ENCODE measurements at regions not wholly inside any gene's neighbourhood (a gene's known extent, or its start where the extent isn't known, plus 50 kb on each side); places are given as distances from the start of the nearest gene placed in this dataset.

GRCh38 chr7:46512891-46513413 lies 591.9 kb upstream of the IGFBP3 start:
- TF ChIP-seq ATF3 (IDR thresholded peaks at IDR 0.05), result no peak
- TF ChIP-seq, protein P1, sequence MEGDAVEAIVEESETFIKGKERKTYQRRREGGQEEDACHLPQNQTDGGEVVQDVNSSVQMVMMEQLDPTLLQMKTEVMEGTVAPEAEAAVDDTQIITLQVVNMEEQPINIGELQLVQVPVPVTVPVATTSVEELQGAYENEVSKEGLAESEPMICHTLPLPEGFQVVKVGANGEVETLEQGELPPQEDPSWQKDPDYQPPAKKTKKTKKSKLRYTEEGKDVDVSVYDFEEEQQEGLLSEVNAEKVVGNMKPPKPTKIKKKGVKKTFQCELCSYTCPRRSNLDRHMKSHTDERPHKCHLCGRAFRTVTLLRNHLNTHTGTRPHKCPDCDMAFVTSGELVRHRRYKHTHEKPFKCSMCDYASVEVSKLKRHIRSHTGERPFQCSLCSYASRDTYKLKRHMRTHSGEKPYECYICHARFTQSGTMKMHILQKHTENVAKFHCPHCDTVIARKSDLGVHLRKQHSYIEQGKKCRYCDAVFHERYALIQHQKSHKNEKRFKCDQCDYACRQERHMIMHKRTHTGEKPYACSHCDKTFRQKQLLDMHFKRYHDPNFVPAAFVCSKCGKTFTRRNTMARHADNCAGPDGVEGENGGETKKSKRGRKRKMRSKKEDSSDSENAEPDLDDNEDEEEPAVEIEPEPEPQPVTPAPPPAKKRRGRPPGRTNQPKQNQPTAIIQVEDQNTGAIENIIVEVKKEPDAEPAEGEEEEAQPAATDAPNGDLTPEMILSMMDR (IDR thresholded peaks at IDR 0.05; ENCODE audit: low read depth, low read length, missing input control), result no peak
- peak; percentile 43 to 57 for TF ChIP-seq RAD21 (IDR thresholded peaks at IDR 0.05)
- TF ChIP-seq RXRA (IDR thresholded peaks at IDR 0.05), result peak; percentile 65 to 93
- TF ChIP-seq TAF1 (conservative IDR thresholded peaks at IDR 0.05), result no peak
- peak; percentile 42 for TF ChIP-seq SP1 (IDR thresholded peaks at IDR 0.05)
- TF ChIP-seq REST (IDR thresholded peaks at IDR 0.05), result peak; percentile 38
- TF ChIP-seq EGR1 (IDR thresholded peaks at IDR 0.05; ENCODE audit: low read depth in 2 of 2), result no peak
- TF ChIP-seq MAX (IDR thresholded peaks at IDR 0.05), result peak; percentile 75
- peak; percentile 79 for TF ChIP-seq YY1 (IDR thresholded peaks at IDR 0.05)

All from liver (tissue), 3 donors.